Natural killer cell treated with Interleukin-12 subunit alpha and Interleukin-12 subunit beta and Interleukin-15 and Interleukin-18, amount 100 ng/mL, for 72 hours (primary cell): ENCODE measurements at regions not wholly inside any gene's neighbourhood (a gene's known extent, or its start where the extent isn't known, plus 50 kb on each side); places are given as distances from the start of the nearest gene placed in this dataset.
A peak's percentile ranks its signal among the peaks of the same experiment; 100 is the strongest.

Experiments used
- ATAC-seq, 2 donors: fragments of 150-1000 bp; cut with Tn5 transposase in 1 of 2; sonication (Bioruptor Pico), chemical (Tn5 transposase) in 1 of 2; 2 replicates each; pipeline ENCODE4 v1.10.0; 2021
- DNase-seq: peaks from one replicate; pipeline ENCODE4 v3.0.0; 2022; ENCODE audit warnings: low spot score
- H3K27ac Mint-ChIP-seq, 2 donors: 1 replicate in 1 of 2; 2 replicates in 1 of 2; pipeline ENCODE4 v1.8.0; 2022; ENCODE audit warnings: mixed read lengths in 2 of 2, mild to moderate bottlenecking in 1 of 2, moderate library complexity in 1 of 2
- H3K27me3 Mint-ChIP-seq, 2 donors: 1 replicate in 1 of 2; 2 replicates in 1 of 2; pipeline ENCODE4 v1.8.0; 2022; ENCODE audit warnings: mixed read lengths in 2 of 2
- H3K36me3 Mint-ChIP-seq: one replicate; pipeline ENCODE4 v1.8.0; 2022; ENCODE audit warnings: mixed read lengths
- H3K4me1 Mint-ChIP-seq, 2 donors: 1 replicate in 1 of 2; 2 replicates in 1 of 2; pipeline ENCODE4 v1.8.0; 2022; ENCODE audit warnings: low read depth in 2 of 2, mixed read lengths in 2 of 2, mild to moderate bottlenecking in 1 of 2
- H3K4me3 Mint-ChIP-seq: one replicate; pipeline ENCODE4 v1.8.0; 2022; ENCODE audit warnings: mixed read lengths
- H3K9me3 Mint-ChIP-seq: 2 replicates; pipeline ENCODE4 v1.8.0; 2022; ENCODE audit warnings: mixed read lengths

- Mint-ChIP-seq H3K4me1 (no peaks in the 10 kb centered on the region), H3K36me3 (no peaks in the 10 kb centered on the region), H3K27ac (no peak overlapping the region), H3K9me3 (no peaks in the 10 kb centered on the region), H3K4me3 (no peak overlapping the region), H3K27me3 (peaks cover 25 to 35% of the 10 kb centered on the region in 2 donors)
- no peak for DNase-seq
- ATAC-seq = no peak
Measured at GRCh38 chr5:72006361-72006760, 100.9 kb upstream of the MAP1B start.

GRCh38 chr5:72007336-72008111, 99.8 kb upstream of the MAP1B start:
- Mint-ChIP-seq H3K4me3 (no peak overlapping the region), H3K4me1 (no peaks in the 10 kb centered on the region), H3K9me3 (no peaks in the 10 kb centered on the region), H3K36me3 (no peaks in the 10 kb centered on the region), H3K27ac (no peak overlapping the region), H3K27me3 (peaks cover 22 to 42% of the 10 kb centered on the region in 2 donors)
- DNase-seq = no peak
- peak in 1 of 2 donors; percentile 53 for ATAC-seq

- H3K4me3 Mint-ChIP-seq = no peak overlapping the region
- no peaks in the 10 kb centered on the region for H3K9me3 Mint-ChIP-seq
- H3K36me3 Mint-ChIP-seq = no peaks in the 10 kb centered on the region
Measured at GRCh38 chr5:72009280-72009679, 98.0 kb upstream of the MAP1B start.

GRCh38 chr5:72010430-72010829, 96.8 kb upstream of the MAP1B start:
- no peak for ATAC-seq
- H3K9me3 Mint-ChIP-seq = no peaks in the 10 kb centered on the region
- H3K4me1 Mint-ChIP-seq = no peaks in the 10 kb centered on the region
- H3K36me3 Mint-ChIP-seq = no peaks in the 10 kb centered on the region
- no peak overlapping the region for H3K4me3 Mint-ChIP-seq
- H3K27ac Mint-ChIP-seq = no peak overlapping the region
- no peak for DNase-seq
- peaks cover 18 to 39% of the 10 kb centered on the region in 2 donors for H3K27me3 Mint-ChIP-seq

More at GRCh38 chr5:72009280-72009679, 98.0 kb upstream of the MAP1B start:
- no peaks in the 10 kb centered on the region for H3K4me1 Mint-ChIP-seq
- peaks cover 18 to 39% of the 10 kb centered on the region in 2 donors for H3K27me3 Mint-ChIP-seq
- ATAC-seq (no peak), DNase-seq (no peak)
- no peak overlapping the region for H3K27ac Mint-ChIP-seq

- Mint-ChIP-seq H3K4me3 (no peak overlapping the region), H3K27ac (no peak overlapping the region), H3K36me3 (no peaks in the 10 kb centered on the region), H3K4me1 (no peaks in the 10 kb centered on the region), H3K9me3 (no peaks in the 10 kb centered on the region), H3K27me3 (peaks cover 14 to 33% of the 10 kb centered on the region in 2 donors)
- DNase-seq (no peak), ATAC-seq (no peak)
Measured at GRCh38 chr5:72012906-72013305, 94.4 kb upstream of the MAP1B start.

- Mint-ChIP-seq H3K27me3 (peaks cover 12 to 41% of the 10 kb centered on the region in 2 donors), H3K4me3 (no peak overlapping the region), H3K4me1 (no peaks in the 10 kb centered on the region), H3K36me3 (peaks cover 6% of the 10 kb centered on the region), H3K9me3 (no peaks in the 10 kb centered on the region), H3K27ac (no peak overlapping the region)
- peak in 1 of 2 donors; percentile 15 for ATAC-seq
- no peak for DNase-seq
Measured at GRCh38 chr5:72013766-72014624, 93.3 kb upstream of the MAP1B start.

- Mint-ChIP-seq H3K9me3 (no peaks in the 10 kb centered on the region), H3K27me3 (peaks cover 11 to 46% of the 10 kb centered on the region in 2 donors), H3K27ac (no peak overlapping the region), H3K36me3 (peaks cover 6% of the 10 kb centered on the region), H3K4me1 (no peaks in the 10 kb centered on the region), H3K4me3 (no peak overlapping the region)
- ATAC-seq = no peak
- no peak for DNase-seq
Measured at GRCh38 chr5:72015103-72015548, 92.1 kb upstream of the MAP1B start.

- Mint-ChIP-seq H3K4me1 (no peaks in the 10 kb centered on the region), H3K4me3 (no peak overlapping the region), H3K9me3 (no peaks in the 10 kb centered on the region), H3K27me3 (peaks cover 24 to 39% of the 10 kb centered on the region in 2 donors), H3K27ac (no peak overlapping the region), H3K36me3 (peaks cover 6% of the 10 kb centered on the region)
- ATAC-seq (peak in 1 of 2 donors; percentile 65), DNase-seq (peak; percentile 65)
Measured at GRCh38 chr5:72018143-72018803, 89.0 kb upstream of the MAP1B start.

- no peaks in the 10 kb centered on the region for H3K9me3 Mint-ChIP-seq
- H3K27ac Mint-ChIP-seq = no peak overlapping the region
- no peak for DNase-seq
- H3K27me3 Mint-ChIP-seq = peaks cover 21 to 38% of the 10 kb centered on the region in 2 donors
- H3K4me1 Mint-ChIP-seq = no peaks in the 10 kb centered on the region
- H3K36me3 Mint-ChIP-seq = peaks cover 6% of the 10 kb centered on the region
- H3K4me3 Mint-ChIP-seq = no peak overlapping the region
- ATAC-seq = no peak
Measured at GRCh38 chr5:72020161-72020983, 86.9 kb upstream of the MAP1B start.

- Mint-ChIP-seq H3K27me3 (peaks cover 21 to 41% of the 10 kb centered on the region in 2 donors), H3K4me1 (no peaks in the 10 kb centered on the region), H3K4me3 (no peak overlapping the region), H3K27ac (no peak overlapping the region), H3K9me3 (no peaks in the 10 kb centered on the region), H3K36me3 (peaks cover 6% of the 10 kb centered on the region)
- ATAC-seq (no peak), DNase-seq (no peak)
Measured at GRCh38 chr5:72021651-72022357, 85.5 kb upstream of the MAP1B start.

- Mint-ChIP-seq H3K4me1 (no peaks in the 10 kb centered on the region), H3K9me3 (peaks cover 4% of the 10 kb centered on the region), H3K27me3 (peaks cover 11 to 52% of the 10 kb centered on the region in 2 donors), H3K36me3 (no peaks in the 10 kb centered on the region), H3K4me3 (no peak overlapping the region), H3K27ac (no peak overlapping the region)
- DNase-seq (no peak), ATAC-seq (no peak)
Measured at GRCh38 chr5:72028382-72028781, 78.9 kb upstream of the MAP1B start.

- Mint-ChIP-seq H3K4me1 (no peaks in the 10 kb centered on the region), H3K4me3 (no peak overlapping the region), H3K36me3 (no peaks in the 10 kb centered on the region), H3K9me3 (peaks cover 4% of the 10 kb centered on the region), H3K27ac (no peak overlapping the region), H3K27me3 (peaks cover 11 to 57% of the 10 kb centered on the region in 2 donors)
- ATAC-seq = no peak
- DNase-seq = no peak
Measured at GRCh38 chr5:72030237-72030636, 77.0 kb upstream of the MAP1B start.
